Endothelial cell of umbilical vein (primary cell): ENCODE measurements at regions not wholly inside any gene's neighbourhood (a gene's known extent, or its start where the extent isn't known, plus 50 kb on each side); places are given as distances from the start of the nearest gene placed in this dataset.

Experiments
- BruUV-seq: library from RNA; stranded (reverse); fragments of 400-500 nt; replicated peaks from 2 replicates; lab custom pipeline; 2021; lab: Mats Ljungman, UMichigan
- CTCF ChIA-PET: fragments of 300-600, 350-600 bp; sonication (Branson Sonifier 250); formaldehyde crosslinking; loops from one replicate; lab custom pipeline; 2021; ENCODE audit warnings: antibody characterized with exemption, inconsistent platforms; lab: Charles Lee
- POLR2A ChIA-PET: fragments of 300-600, 350-600 bp; sonication (Branson Sonifier 250); formaldehyde crosslinking; loops from one replicate; lab custom pipeline; 2021; ENCODE audit warnings: antibody characterized with exemption, inconsistent platforms; lab: Charles Lee
- DNase-seq: peaks from one replicate; pipeline ENCODE4 v3.0.0-alpha.2; 2011; ENCODE audit warnings: low read depth, low spot score
- FAIRE-seq: peaks from 2 replicates; lab custom pipeline; 2011; peaks lifted over from hg19 to GRCh38; lab: Jason Lieb, UNC
- H2AFZ ChIP-seq: 2 replicates; pipeline ENCODE4 v1.6.0; 2012; ENCODE audit warnings: low read depth, low read length, control low read depth, inconsistent platforms
- H3K27ac ChIP-seq: 2 replicates; pipeline ENCODE4 v1.5.1; 2011; ENCODE audit warnings: low read depth, mild to moderate bottlenecking, control low read depth, low read length, moderate library complexity; ENCODE audit not compliant: insufficient read depth
- H3K27me3 ChIP-seq, 2 experiments: 2 replicates each; pipeline versions ENCODE4 v1.6.0 to v1.6.1; 2011; ENCODE audit warnings: low read length in 2 of 2, mixed read lengths in 1 of 2; ENCODE audit not compliant: control insufficient read depth in 2 of 2, insufficient read depth in 2 of 2
- H3K36me3 ChIP-seq, 2 experiments: 2 replicates in 1 of 2; 3 replicates in 1 of 2; pipeline ENCODE4 v1.5.1; 2011; ENCODE audit warnings: low read length in 2 of 2, mild to moderate bottlenecking in 1 of 2, moderate library complexity in 1 of 2; ENCODE audit not compliant: control insufficient read depth in 2 of 2, insufficient read depth in 2 of 2; ENCODE audit errors: extremely low read depth in 1 of 2
- H3K4me1 ChIP-seq: 3 replicates; pipeline ENCODE4 v1.5.1; 2011; ENCODE audit warnings: mild to moderate bottlenecking, low read length; ENCODE audit not compliant: control insufficient read depth, insufficient read depth; ENCODE audit errors: extremely low read depth
- H3K4me2 ChIP-seq: 2 replicates; pipeline ENCODE4 v1.6.1; 2011; ENCODE audit warnings: low read length, control low read depth, mixed read lengths; ENCODE audit not compliant: insufficient read depth
- H3K4me3 ChIP-seq, 3 experiments: fragments of 200-600 bp in 1 of 3; sonication (generic), shearing (Covaris generic) in 1 of 3; replicated peaks in 1 of 3; 2 replicates each; pipeline ENCODE4 v1.5.1; 2011 to 2016; ENCODE audit warnings: control low read depth in 3 of 3, low read length in 3 of 3, mild to moderate bottlenecking in 2 of 3, inconsistent platforms in 1 of 3, low read depth in 1 of 3, moderate library complexity in 1 of 3; ENCODE audit not compliant: insufficient read depth in 1 of 3
- H3K79me2 ChIP-seq: 2 replicates; pipeline ENCODE4 v1.6.0; 2012; ENCODE audit warnings: low read length, inconsistent platforms; ENCODE audit not compliant: control insufficient read depth, insufficient read depth
- H3K9ac ChIP-seq: replicated peaks from 2 replicates; pipeline ENCODE3; 2011; ENCODE audit warnings: low read length, control low read depth; ENCODE audit not compliant: insufficient read depth; ENCODE audit errors: extremely low read depth
- H3K9me1 ChIP-seq: replicated peaks from 3 replicates; pipeline ENCODE4 v1.6.0; 2011; ENCODE audit warnings: mild to moderate bottlenecking, low read length; ENCODE audit not compliant: control insufficient read depth, insufficient read depth; ENCODE audit errors: extremely low read depth
- H3K9me3 ChIP-seq: replicated peaks from 2 replicates; pipeline ENCODE4 v1.5.1; 2012; ENCODE audit warnings: low read length, inconsistent platforms; ENCODE audit not compliant: control insufficient read depth, insufficient read depth
- H4K20me1 ChIP-seq: replicated peaks from 2 replicates; pipeline ENCODE3; 2011; ENCODE audit warnings: mild to moderate bottlenecking, low read length; ENCODE audit not compliant: control insufficient read depth, insufficient read depth; ENCODE audit errors: extremely low read depth
- EZH2 ChIP-seq: IDR thresholded peaks from 2 replicates; pipeline ENCODE4 v1.6.1; 2012; ENCODE audit warnings: borderline replicate concordance, low read depth, mild to moderate bottlenecking, moderate library complexity, low read length, inconsistent platforms; ENCODE audit not compliant: severe bottlenecking
- FOS ChIP-seq: IDR thresholded peaks from 2 replicates; pipeline ENCODE4 v1.6.1; 2011; ENCODE audit warnings: mild to moderate bottlenecking, low read length, moderate library complexity, borderline replicate concordance; ENCODE audit not compliant: insufficient read depth
- GATA2 ChIP-seq: IDR thresholded peaks from 2 replicates; pipeline ENCODE4 v1.7.0; 2011; ENCODE audit warnings: low read depth, mild to moderate bottlenecking, moderate library complexity, mixed read lengths, low read length; ENCODE audit not compliant: insufficient read length, insufficient read depth
- JUN ChIP-seq: IDR thresholded peaks from 2 replicates; pipeline ENCODE4 v1.6.1; 2011; ENCODE audit warnings: borderline replicate concordance, low read depth; ENCODE audit not compliant: insufficient read length, insufficient read depth
- MYC ChIP-seq: IDR thresholded peaks from one replicate; pipeline ENCODE4 v1.6.1; 2011; ENCODE audit warnings: mild to moderate bottlenecking, low read depth, low read length
- POLR2A ChIP-seq: IDR thresholded peaks from 2 replicates; pipeline ENCODE4 v1.6.1; 2012; ENCODE audit warnings: low read depth, mild to moderate bottlenecking, control low read depth, low read length
- POLR2AphosphoS5 ChIP-seq: IDR thresholded peaks from 2 replicates; pipeline ENCODE4 v1.6.1; 2012; ENCODE audit warnings: low read depth, mild to moderate bottlenecking, control low read depth, low read length, moderate library complexity; ENCODE audit not compliant: insufficient read depth
- dilution Hi-C: fragments of 300-500 bp; cut with MboI; formaldehyde crosslinking; loops from one replicate; pipeline ENCODE4 v1.15.0; 2019; ENCODE audit warnings: low sequenced_read_pairs; ENCODE audit not compliant: extremely low pct_ligation_motif_present
- intact Hi-C: fragments of 100-400 bp; cut with micrococcal nuclease; formaldehyde crosslinking; loops from one replicate; pipeline ENCODE4 v1.10.0; 2022
- TF ChIP-seq, protein P1 (sequence below), 2 donors: IDR thresholded peaks; 1 replicate in 1 of 2; 2 replicates in 1 of 2; pipeline ENCODE4 v1.5.1; 2011; ENCODE audit warnings: low read length in 2 of 2, mild to moderate bottlenecking in 2 of 2, moderate library complexity in 2 of 2, control low read depth in 1 of 2, inconsistent platforms in 1 of 2, low read depth in 1 of 2; ENCODE audit not compliant: insufficient read depth in 1 of 2; ENCODE audit errors: extremely low read depth in 1 of 2
- TF ChIP-seq, protein P2 (sequence below): IDR thresholded peaks from 2 replicates; pipeline ENCODE4 v1.6.1; 2011; ENCODE audit not compliant: insufficient read depth, insufficient read length

DNA sequence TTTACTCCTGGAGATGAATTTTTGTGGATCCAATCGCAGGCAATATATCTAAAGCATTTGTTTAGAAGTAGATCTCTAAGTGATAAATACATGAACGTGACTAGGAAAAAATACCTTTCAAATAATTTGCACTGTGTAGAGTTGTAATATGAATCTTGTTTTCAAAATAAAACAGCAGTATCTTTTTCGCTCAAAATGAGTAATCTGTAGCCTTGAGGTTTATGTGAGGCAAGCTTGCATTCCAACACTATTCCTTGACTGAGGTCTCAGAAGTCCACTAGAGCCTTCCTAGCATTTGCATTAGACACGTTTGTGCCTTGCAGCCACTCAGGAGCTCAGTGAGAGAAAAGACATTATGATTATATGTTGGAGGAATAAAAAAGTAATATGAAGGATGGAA lies 138.3 kb upstream of the ROBO1 start:
- dilution Hi-C loops: no loop called here

More for the DNA sequence above, 138.3 kb upstream of the ROBO1 start:
- Histone ChIP-seq H3K4me1 (no peaks in the 10 kb centered on the region), H3K4me2 (no peak overlapping the region), H4K20me1 (no peaks in the 10 kb centered on the region), H3K79me2 (no peaks in the 10 kb centered on the region), H3K36me3 (no peaks in the 10 kb centered on the region), H3K27ac (no peak overlapping the region), H3K9me3 (no peaks in the 10 kb centered on the region), H3K27me3 (no peaks in the 10 kb centered on the region), H3K9ac (no peak overlapping the region), H2AFZ (no peak overlapping the region), H3K9me1 (no peaks in the 10 kb centered on the region), H3K4me3 (no peak overlapping the region)
- no peak for DNase-seq
- no peak for TF ChIP-seq FOS
- TF ChIP-seq, protein P1, sequence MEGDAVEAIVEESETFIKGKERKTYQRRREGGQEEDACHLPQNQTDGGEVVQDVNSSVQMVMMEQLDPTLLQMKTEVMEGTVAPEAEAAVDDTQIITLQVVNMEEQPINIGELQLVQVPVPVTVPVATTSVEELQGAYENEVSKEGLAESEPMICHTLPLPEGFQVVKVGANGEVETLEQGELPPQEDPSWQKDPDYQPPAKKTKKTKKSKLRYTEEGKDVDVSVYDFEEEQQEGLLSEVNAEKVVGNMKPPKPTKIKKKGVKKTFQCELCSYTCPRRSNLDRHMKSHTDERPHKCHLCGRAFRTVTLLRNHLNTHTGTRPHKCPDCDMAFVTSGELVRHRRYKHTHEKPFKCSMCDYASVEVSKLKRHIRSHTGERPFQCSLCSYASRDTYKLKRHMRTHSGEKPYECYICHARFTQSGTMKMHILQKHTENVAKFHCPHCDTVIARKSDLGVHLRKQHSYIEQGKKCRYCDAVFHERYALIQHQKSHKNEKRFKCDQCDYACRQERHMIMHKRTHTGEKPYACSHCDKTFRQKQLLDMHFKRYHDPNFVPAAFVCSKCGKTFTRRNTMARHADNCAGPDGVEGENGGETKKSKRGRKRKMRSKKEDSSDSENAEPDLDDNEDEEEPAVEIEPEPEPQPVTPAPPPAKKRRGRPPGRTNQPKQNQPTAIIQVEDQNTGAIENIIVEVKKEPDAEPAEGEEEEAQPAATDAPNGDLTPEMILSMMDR (IDR thresholded peaks at IDR 0.05; ENCODE audit: extremely low read depth in 1 of 2, insufficient read depth in 1 of 2, low read depth in 1 of 2, low read length in 2 of 2): no peak
- no peak for TF ChIP-seq MYC
- no peak for TF ChIP-seq GATA2
- TF ChIP-seq POLR2A: no peak
- no peak for TF ChIP-seq JUN
- TF ChIP-seq, protein P2, sequence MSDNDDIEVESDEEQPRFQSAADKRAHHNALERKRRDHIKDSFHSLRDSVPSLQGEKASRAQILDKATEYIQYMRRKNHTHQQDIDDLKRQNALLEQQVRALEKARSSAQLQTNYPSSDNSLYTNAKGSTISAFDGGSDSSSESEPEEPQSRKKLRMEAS: no peak
- no peak for TF ChIP-seq EZH2
- no peak for TF ChIP-seq POLR2AphosphoS5
- no TSS peak for BruUV-seq
- POLR2A ChIA-PET: no interaction called here
- FAIRE-seq: no peak
- intact Hi-C loops: no loop called here
- CTCF ChIA-PET: interaction anchor here (0.8 to 1.1 kb wide), 2 partner anchors 10 to 251 kb away, joined by 3 read pairs; no protein-coding TSS in a partner anchor
